SK-N-SH (cell line): ENCODE measurements at regions not wholly inside any gene's neighbourhood (a gene's known extent, or its start where the extent isn't known, plus 50 kb on each side); places are given as distances from the start of the nearest gene placed in this dataset.

ENCODE experiments used
- CTCF ChIA-PET: fragments of 300-600, 350-600 bp; formaldehyde crosslinking; extraction: SDS; loops from one replicate; lab custom pipeline; 2021; lab: Yijun Ruan, JAX
- POLR2A ChIA-PET: fragments of 350-600 bp; sonication (Branson Sonifier 250); formaldehyde crosslinking; extraction: SDS; loops from one replicate; lab custom pipeline; 2020; ENCODE audit warnings: antibody characterized with exemption, inconsistent platforms; lab: Yijun Ruan, JAX
- DNase-seq: peaks from one replicate; pipeline ENCODE4 v3.0.0; 2012
- H2AFZ ChIP-seq: fragments of 200-600 bp; sonication (generic); 2 replicates; pipeline ENCODE4 v1.8.1; 2016; ENCODE audit warnings: antibody characterized with exemption, mild to moderate bottlenecking, low read depth
- H3F3A ChIP-seq: fragments of 200-600 bp; sonication (generic); replicated peaks from 2 replicates; pipeline ENCODE3; 2016; ENCODE audit warnings: antibody characterized with exemption, mild to moderate bottlenecking; ENCODE audit not compliant: insufficient read depth
- H3K27ac ChIP-seq, 2 experiments: fragments of 200-500 bp in 1 of 2; fragments of 200-600 bp in 1 of 2; sonication (Bioruptor generic) in 1 of 2; sonication (generic), shearing (Covaris generic) in 1 of 2; 2 replicates each; pipeline versions ENCODE4 v1.5.1 to v1.6.1; 2014 to 2016; ENCODE audit warnings: low read depth in 2 of 2, inconsistent platforms in 1 of 2, low read length in 1 of 2, mild to moderate bottlenecking in 1 of 2, mixed read lengths in 1 of 2
- H3K27me3 ChIP-seq: fragments of 200-600 bp; sonication (generic), shearing (Covaris generic); 2 replicates; pipeline ENCODE4 v1.6.1; 2016; ENCODE audit warnings: mixed run types; ENCODE audit not compliant: insufficient read depth
- H3K36me3 ChIP-seq, 2 experiments: fragments of 200-500 bp in 1 of 2; fragments of 200-600 bp in 1 of 2; sonication (Bioruptor generic) in 1 of 2; sonication (generic) in 1 of 2; replicated peaks in 1 of 2; 2 replicates each; pipeline versions ENCODE3 to v1.5.1; 2014 to 2016; ENCODE audit warnings: low read length in 1 of 2, mild to moderate bottlenecking in 1 of 2; ENCODE audit not compliant: insufficient read depth in 2 of 2, control insufficient read depth in 1 of 2
- H3K4me1 ChIP-seq, 2 experiments: fragments of 200-500 bp in 1 of 2; fragments of 200-600 bp in 1 of 2; sonication (Bioruptor generic) in 1 of 2; sonication (generic), shearing (Covaris generic) in 1 of 2; 2 replicates each; pipeline versions ENCODE4 v1.5.1 to v1.6.1; 2014 to 2016; ENCODE audit warnings: low read depth in 1 of 2, low read length in 1 of 2, mixed run types in 1 of 2; ENCODE audit not compliant: insufficient read depth in 2 of 2, control insufficient read depth in 1 of 2
- H3K4me2 ChIP-seq: fragments of 200-600 bp; sonication (generic), shearing (Covaris generic); 2 replicates; pipeline ENCODE4 v1.6.1; 2017; ENCODE audit warnings: mixed run types
- H3K4me3 ChIP-seq, 2 experiments: fragments of 200-500 bp in 1 of 2; fragments of 200-600 bp in 1 of 2; sonication (Bioruptor generic) in 1 of 2; sonication (generic), shearing (Covaris generic) in 1 of 2; 2 replicates each; pipeline versions ENCODE4 v1.5.1 to v1.8.1; 2014 to 2016; ENCODE audit warnings: low read depth in 2 of 2, inconsistent platforms in 1 of 2, low read length in 1 of 2, mild to moderate bottlenecking in 1 of 2, mixed read lengths in 1 of 2, moderate library complexity in 1 of 2
- H3K79me2 ChIP-seq: fragments of 200-600 bp; sonication (generic); 2 replicates; pipeline ENCODE4 v1.8.1; 2017; ENCODE audit warnings: mild to moderate bottlenecking; ENCODE audit not compliant: insufficient read depth
- H3K9ac ChIP-seq: fragments of 200-600 bp; sonication (generic); 2 replicates; pipeline ENCODE4 v1.6.1; 2017; ENCODE audit warnings: mixed run types
- H3K9me2 ChIP-seq: fragments of 200-600 bp; sonication (generic); 2 replicates; pipeline ENCODE4 v1.6.1; 2017; ENCODE audit warnings: mixed run types
- H3K9me3 ChIP-seq: fragments of 200-600 bp; sonication (generic); 2 replicates; pipeline ENCODE4 v1.6.1; 2017; ENCODE audit warnings: mixed run types, mild to moderate bottlenecking, moderate library complexity
- H4K20me1 ChIP-seq: fragments of 200-600 bp; sonication (generic); 2 replicates; pipeline ENCODE4 v1.6.1; 2017; ENCODE audit warnings: mild to moderate bottlenecking, mixed run types; ENCODE audit not compliant: insufficient read depth
- CHD2 ChIP-seq: fragments of 150-350 bp; IDR thresholded peaks from 2 replicates; pipeline ENCODE4 v1.6.1; 2018; ENCODE audit warnings: low read length; ENCODE audit not compliant: partially characterized antibody
- ELF1 ChIP-seq: IDR thresholded peaks from 2 replicates; pipeline ENCODE4 v1.4.0; 2012
- EP300 ChIP-seq, 2 experiments: IDR thresholded peaks; 2 replicates each; pipeline versions ENCODE4 v1.4.0 to v1.6.1; 2012; ENCODE audit warnings: borderline replicate concordance in 1 of 2, low read depth in 1 of 2, low read length in 1 of 2
- FOSL2 ChIP-seq: IDR thresholded peaks from 2 replicates; pipeline ENCODE4 v1.4.0; 2012; ENCODE audit warnings: low read depth, mild to moderate bottlenecking, moderate library complexity, borderline replicate concordance
- FOXM1 ChIP-seq: IDR thresholded peaks from 2 replicates; pipeline ENCODE4 v1.4.0; 2012; ENCODE audit warnings: low read depth, mild to moderate bottlenecking
- GABPA ChIP-seq: IDR thresholded peaks from 2 replicates; pipeline ENCODE4 v1.4.0; 2012; ENCODE audit warnings: low read depth, mild to moderate bottlenecking
- POLR2AphosphoS5 ChIP-seq: IDR thresholded peaks from 2 replicates; pipeline ENCODE4 v1.6.1; 2012; ENCODE audit warnings: low read depth, low read length
- RFX5 ChIP-seq: IDR thresholded peaks from 2 replicates; pipeline ENCODE4 v1.6.1; 2012; ENCODE audit warnings: mild to moderate bottlenecking, improper control_type of control experiment, low read length
- SMC3 ChIP-seq: IDR thresholded peaks from 2 replicates; pipeline ENCODE4 v1.6.1; 2012; ENCODE audit warnings: low read depth, low read length, improper control_type of control experiment
- TCF12 ChIP-seq: IDR thresholded peaks from 2 replicates; pipeline ENCODE4 v1.4.0; 2012
- YY1 ChIP-seq: IDR thresholded peaks from 2 replicates; pipeline ENCODE4 v1.4.0; 2012; ENCODE audit warnings: low read depth, mild to moderate bottlenecking
- whole genome bisulfite sequencing: methylation state at CpG from one replicate; pipeline ENCODE4 v1.1.6; 2017; ENCODE audit warnings: low lambda C conversion rate; 5-methylcytosine and 5-hydroxymethylcytosine counted together
- TF ChIP-seq, protein P1 (sequence below): IDR thresholded peaks from 2 replicates; pipeline ENCODE4 v1.6.1; 2012; ENCODE audit warnings: mild to moderate bottlenecking, low read depth, low read length, moderate library complexity
- TF ChIP-seq, protein P2 (sequence below): IDR thresholded peaks from 2 replicates; pipeline ENCODE4 v1.4.0; 2012; ENCODE audit warnings: low read depth
- TF ChIP-seq, protein P3 (sequence below): IDR thresholded peaks from 2 replicates; pipeline ENCODE4; 2012

DNA sequence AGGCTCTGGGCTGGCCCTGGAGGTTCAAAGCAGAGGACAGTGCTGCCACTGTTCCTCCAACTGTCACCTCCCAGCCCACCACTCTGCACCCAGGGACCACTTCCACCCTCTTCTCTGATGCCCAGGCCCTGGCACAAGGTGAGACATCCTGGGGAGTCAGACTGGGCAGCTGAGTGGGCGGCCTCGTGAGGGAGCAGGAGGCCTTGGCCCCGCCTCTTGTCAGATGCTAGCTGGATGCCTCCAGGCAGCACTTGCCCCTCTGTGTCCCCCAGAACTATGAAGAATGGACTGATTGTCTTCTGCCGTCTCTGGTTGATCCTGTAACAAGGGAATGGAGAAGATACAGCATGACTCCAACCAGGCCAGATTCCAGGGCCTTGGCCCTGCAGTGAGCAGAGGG lies 191.0 kb upstream of the LINGO1 start:
- TF ChIP-seq SMC3 (no peak), FOSL2 (no peak), ELF1 (no peak), EP300 (IDR thresholded peaks at IDR 0.05; ENCODE audit: borderline replicate concordance in 1 of 2, low read depth in 1 of 2, low read length in 1 of 2) (no peak), POLR2AphosphoS5 (no peak), GABPA (no peak), FOXM1 (no peak), RFX5 (no peak), CHD2 (no peak), YY1 (no peak), TCF12 (no peak)
- TF ChIP-seq, protein P1, sequence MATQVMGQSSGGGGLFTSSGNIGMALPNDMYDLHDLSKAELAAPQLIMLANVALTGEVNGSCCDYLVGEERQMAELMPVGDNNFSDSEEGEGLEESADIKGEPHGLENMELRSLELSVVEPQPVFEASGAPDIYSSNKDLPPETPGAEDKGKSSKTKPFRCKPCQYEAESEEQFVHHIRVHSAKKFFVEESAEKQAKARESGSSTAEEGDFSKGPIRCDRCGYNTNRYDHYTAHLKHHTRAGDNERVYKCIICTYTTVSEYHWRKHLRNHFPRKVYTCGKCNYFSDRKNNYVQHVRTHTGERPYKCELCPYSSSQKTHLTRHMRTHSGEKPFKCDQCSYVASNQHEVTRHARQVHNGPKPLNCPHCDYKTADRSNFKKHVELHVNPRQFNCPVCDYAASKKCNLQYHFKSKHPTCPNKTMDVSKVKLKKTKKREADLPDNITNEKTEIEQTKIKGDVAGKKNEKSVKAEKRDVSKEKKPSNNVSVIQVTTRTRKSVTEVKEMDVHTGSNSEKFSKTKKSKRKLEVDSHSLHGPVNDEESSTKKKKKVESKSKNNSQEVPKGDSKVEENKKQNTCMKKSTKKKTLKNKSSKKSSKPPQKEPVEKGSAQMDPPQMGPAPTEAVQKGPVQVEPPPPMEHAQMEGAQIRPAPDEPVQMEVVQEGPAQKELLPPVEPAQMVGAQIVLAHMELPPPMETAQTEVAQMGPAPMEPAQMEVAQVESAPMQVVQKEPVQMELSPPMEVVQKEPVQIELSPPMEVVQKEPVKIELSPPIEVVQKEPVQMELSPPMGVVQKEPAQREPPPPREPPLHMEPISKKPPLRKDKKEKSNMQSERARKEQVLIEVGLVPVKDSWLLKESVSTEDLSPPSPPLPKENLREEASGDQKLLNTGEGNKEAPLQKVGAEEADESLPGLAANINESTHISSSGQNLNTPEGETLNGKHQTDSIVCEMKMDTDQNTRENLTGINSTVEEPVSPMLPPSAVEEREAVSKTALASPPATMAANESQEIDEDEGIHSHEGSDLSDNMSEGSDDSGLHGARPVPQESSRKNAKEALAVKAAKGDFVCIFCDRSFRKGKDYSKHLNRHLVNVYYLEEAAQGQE = no peak
- TF ChIP-seq, protein P2, sequence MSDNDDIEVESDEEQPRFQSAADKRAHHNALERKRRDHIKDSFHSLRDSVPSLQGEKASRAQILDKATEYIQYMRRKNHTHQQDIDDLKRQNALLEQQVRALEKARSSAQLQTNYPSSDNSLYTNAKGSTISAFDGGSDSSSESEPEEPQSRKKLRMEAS = no peak
- TF ChIP-seq, protein P3, sequence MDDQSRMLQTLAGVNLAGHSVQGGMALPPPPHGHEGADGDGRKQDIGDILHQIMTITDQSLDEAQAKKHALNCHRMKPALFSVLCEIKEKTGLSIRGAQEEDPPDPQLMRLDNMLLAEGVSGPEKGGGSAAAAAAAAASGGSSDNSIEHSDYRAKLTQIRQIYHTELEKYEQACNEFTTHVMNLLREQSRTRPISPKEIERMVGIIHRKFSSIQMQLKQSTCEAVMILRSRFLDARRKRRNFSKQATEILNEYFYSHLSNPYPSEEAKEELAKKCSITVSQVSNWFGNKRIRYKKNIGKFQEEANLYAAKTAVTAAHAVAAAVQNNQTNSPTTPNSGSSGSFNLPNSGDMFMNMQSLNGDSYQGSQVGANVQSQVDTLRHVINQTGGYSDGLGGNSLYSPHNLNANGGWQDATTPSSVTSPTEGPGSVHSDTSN = no peak
- peaks cover 24% of the 10 kb centered on the region for H3K27me3 ChIP-seq
- no peak overlapping the region for H2AFZ ChIP-seq
- H3K27ac ChIP-seq = no peak overlapping the region
- no peak overlapping the region for H3K4me2 ChIP-seq
- no peak for DNase-seq
- 33% methylated on average over 1 of the region's 4 CpGs for WGBS
- peaks cover 4% of the 10 kb centered on the region for H3F3A ChIP-seq
- peaks cover 0 to 17% of the 10 kb centered on the region in 2 experiments; a peak in 1 of 4 replicates for H3K4me1 ChIP-seq
- H3K4me3 ChIP-seq = no peak overlapping the region
- H3K9me2 ChIP-seq = no peaks in the 10 kb centered on the region
- H4K20me1 ChIP-seq = 0 out of 2 replicates have a peak, but pooled peaks cover 5% of the 10 kb centered on the region
- H3K36me3 ChIP-seq = no peaks in the 10 kb centered on the region
- CTCF ChIA-PET = interaction anchor here (0.7 to 14.9 kb wide), 6 partner anchors 14 to 192 kb away, joined by 3 to 458 read pairs (median 18); partner anchors contain the start of gene LINGO1
- H3K9ac ChIP-seq = no peak overlapping the region
- no peaks in the 10 kb centered on the region for H3K9me3 ChIP-seq
- POLR2A ChIA-PET = no interaction called here
- no peaks in the 10 kb centered on the region for H3K79me2 ChIP-seq
